HG03520 (cell line): ENCODE measurements at regions not wholly inside any gene's neighbourhood (a gene's known extent, or its start where the extent isn't known, plus 50 kb on each side); places are given as distances from the start of the nearest gene placed in this dataset.
"Not testable (repeated sequence)": the region's sequence is repeated elsewhere in the genome, so short reads cannot be mapped to it uniquely, and the experiment has no call there.

ENCODE experiments used
- ATAC-seq: cut with Tn5 transposase; IDR thresholded peaks from one replicate; pipeline ENCODE4 v1.9.1; 2021; ENCODE audit warnings: mild to moderate bottlenecking, moderate library complexity; ENCODE audit not compliant: unreplicated experiment

GRCh38 chr6:97669191-97670031 lies 386.4 kb upstream of the MMS22L start:
- peak; percentile 99 for ATAC-seq

GRCh38 chr6:97674802-97675201 lies 391.8 kb upstream of the MMS22L start:
- ATAC-seq, result no peak

GRCh38 chr6:97677626-97678025 lies 394.6 kb upstream of the MMS22L start:
- no peak for ATAC-seq

GRCh38 chr6:97687916-97688315 lies 404.9 kb upstream of the MMS22L start:
- ATAC-seq, result no peak

GRCh38 chr6:97689078-97689754 lies 406.2 kb upstream of the MMS22L start:
- no peak for ATAC-seq

GRCh38 chr6:97697456-97697855 lies 414.4 kb upstream of the MMS22L start:
- no peak for ATAC-seq

GRCh38 chr6:97701801-97702200 lies 418.8 kb upstream of the MMS22L start:
- ATAC-seq, result no peak

- no peak for ATAC-seq
These were observed 419.2 kb upstream of the MMS22L start for GRCh38 chr6:97702248-97702647.

GRCh38 chr6:97703661-97704060 lies 420.6 kb upstream of the MMS22L start:
- no peak for ATAC-seq

- no peak for ATAC-seq
These were observed 422.6 kb upstream of the MMS22L start for GRCh38 chr6:97705568-97705967.

- no peak for ATAC-seq
These were observed 429.7 kb upstream of the MMS22L start for GRCh38 chr6:97712751-97713150.

- ATAC-seq, result no peak
These were observed 431.8 kb upstream of the MMS22L start for GRCh38 chr6:97714772-97715171.

- no peak for ATAC-seq
These were observed 434.1 kb upstream of the MMS22L start for GRCh38 chr6:97717086-97717485.

GRCh38 chr6:97726378-97726777 lies 443.4 kb upstream of the MMS22L start:
- ATAC-seq, result no peak

GRCh38 chr6:97732045-97732444 lies 449.0 kb upstream of the MMS22L start:
- no peak for ATAC-seq

GRCh38 chr6:97757575-97757974 lies 474.6 kb upstream of the MMS22L start:
- no peak for ATAC-seq

GRCh38 chr6:97765461-97765860 lies 482.4 kb upstream of the MMS22L start:
- ATAC-seq, result no peak

- no peak for ATAC-seq
These were observed 488.4 kb upstream of the MMS22L start for GRCh38 chr6:97771372-97771771.

GRCh38 chr6:97775012-97775411 lies 492.0 kb upstream of the MMS22L start:
- ATAC-seq, result no peak

GRCh38 chr6:97778290-97779038 lies 495.4 kb upstream of the MMS22L start:
- ATAC-seq, result no peak

- ATAC-seq, result not testable (repeated sequence)
These were observed 496.2 kb upstream of the MMS22L start for GRCh38 chr6:97779039-97779766.
